RWPE1 (cell line): ENCODE measurements at regions not wholly inside any gene's neighbourhood (a gene's known extent, or its start where the extent isn't known, plus 50 kb on each side); places are given as distances from the start of the nearest gene placed in this dataset.

Experiments used
- CTCF ChIA-PET: fragments of 350-600 bp; sonication (Branson Sonifier 250); formaldehyde crosslinking; extraction: SDS; loops from one replicate; lab custom pipeline; 2021; lab: Yijun Ruan, JAX
- POLR2A ChIA-PET: fragments of 400-600 bp; formaldehyde crosslinking; extraction: SDS; loops from one replicate; lab custom pipeline; 2020; ENCODE audit warnings: antibody characterized with exemption; ENCODE audit not compliant: low non-redundant PET; lab: Yijun Ruan, JAX
- DNase-seq: peaks from one replicate; pipeline ENCODE4 v3.0.0; 2012; ENCODE audit warnings: low spot score
- H3K27ac ChIP-seq: fragments of 450-650 bp; 2 replicates; pipeline ENCODE4 v1.5.1; 2017
- CTCF ChIP-seq: fragments of 450-650 bp; conservative IDR thresholded peaks from 2 replicates; pipeline ENCODE4 v1.5.1; 2017; ENCODE audit warnings: low read depth, mild to moderate bottlenecking

DNA sequence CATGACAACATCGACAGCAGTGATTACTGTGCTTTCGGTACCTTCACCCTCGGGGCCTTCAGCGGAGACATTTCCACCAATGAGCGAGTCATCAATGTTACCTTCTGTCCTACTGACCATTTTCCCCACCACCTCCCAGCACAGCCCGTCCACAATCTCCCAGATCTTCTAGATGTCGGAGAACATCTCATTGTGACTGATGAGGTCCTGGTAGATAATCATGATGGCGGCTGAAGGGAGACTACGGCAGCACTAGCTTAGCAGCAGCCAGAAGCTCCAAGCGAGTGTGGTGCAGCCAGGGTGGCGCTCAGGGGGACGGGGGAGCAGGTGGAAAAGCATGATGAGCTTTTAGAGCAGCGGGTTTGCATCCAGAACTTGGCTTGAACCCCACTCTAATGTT, 379.0 kb downstream of the TLR4 start:
- no peak overlapping the region for H3K27ac ChIP-seq
- no peak for DNase-seq
- TF ChIP-seq CTCF: no peak
- POLR2A ChIA-PET: no interaction called here
- CTCF ChIA-PET: no interaction called here

DNA sequence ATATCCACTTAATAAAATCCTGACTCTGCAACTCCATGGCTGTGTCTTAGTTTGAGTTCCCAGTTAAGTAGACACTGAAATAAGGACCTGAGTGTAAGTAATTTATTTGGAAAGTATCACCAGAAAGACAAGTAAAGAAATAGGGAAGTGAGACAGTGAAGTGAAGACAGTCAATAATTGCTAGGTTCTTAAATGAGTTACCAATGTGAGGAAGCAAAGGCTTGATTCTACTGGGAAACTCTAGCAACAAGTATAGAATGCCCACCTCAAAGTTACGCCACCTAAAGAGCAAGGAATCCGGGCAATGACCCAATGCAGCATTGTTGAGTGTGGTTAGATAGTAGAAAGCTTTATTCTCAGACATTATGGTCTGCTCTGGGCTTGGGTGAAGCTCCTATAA, 383.9 kb downstream of the TLR4 start:
- CTCF ChIA-PET: no interaction called here
- no peak for TF ChIP-seq CTCF
- no peak for DNase-seq
- POLR2A ChIA-PET: no interaction called here
- no peak overlapping the region for H3K27ac ChIP-seq

DNA sequence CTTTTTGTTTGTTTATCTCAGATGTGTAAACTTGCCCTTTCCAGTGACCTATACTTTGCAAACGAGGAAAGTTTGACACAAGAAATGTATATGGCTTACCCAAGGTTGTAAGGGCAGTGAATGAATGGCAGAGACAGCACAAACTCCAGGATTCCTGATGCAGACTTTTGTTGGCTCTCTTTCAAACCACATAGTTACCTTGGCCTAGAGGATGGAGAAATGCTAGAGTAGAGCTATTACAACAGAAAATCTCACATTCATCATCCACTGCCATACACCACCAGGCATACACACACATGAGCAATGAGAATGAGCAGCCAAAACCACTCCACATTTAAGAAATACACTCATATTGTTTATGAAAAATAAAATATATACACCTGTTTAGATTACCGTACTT, 387.0 kb downstream of the TLR4 start:
- TF ChIP-seq CTCF: no peak
- ChIA-PET POLR2A (no interaction called here), CTCF (no interaction called here)
- no peak for DNase-seq
- H3K27ac ChIP-seq: no peak overlapping the region

DNA sequence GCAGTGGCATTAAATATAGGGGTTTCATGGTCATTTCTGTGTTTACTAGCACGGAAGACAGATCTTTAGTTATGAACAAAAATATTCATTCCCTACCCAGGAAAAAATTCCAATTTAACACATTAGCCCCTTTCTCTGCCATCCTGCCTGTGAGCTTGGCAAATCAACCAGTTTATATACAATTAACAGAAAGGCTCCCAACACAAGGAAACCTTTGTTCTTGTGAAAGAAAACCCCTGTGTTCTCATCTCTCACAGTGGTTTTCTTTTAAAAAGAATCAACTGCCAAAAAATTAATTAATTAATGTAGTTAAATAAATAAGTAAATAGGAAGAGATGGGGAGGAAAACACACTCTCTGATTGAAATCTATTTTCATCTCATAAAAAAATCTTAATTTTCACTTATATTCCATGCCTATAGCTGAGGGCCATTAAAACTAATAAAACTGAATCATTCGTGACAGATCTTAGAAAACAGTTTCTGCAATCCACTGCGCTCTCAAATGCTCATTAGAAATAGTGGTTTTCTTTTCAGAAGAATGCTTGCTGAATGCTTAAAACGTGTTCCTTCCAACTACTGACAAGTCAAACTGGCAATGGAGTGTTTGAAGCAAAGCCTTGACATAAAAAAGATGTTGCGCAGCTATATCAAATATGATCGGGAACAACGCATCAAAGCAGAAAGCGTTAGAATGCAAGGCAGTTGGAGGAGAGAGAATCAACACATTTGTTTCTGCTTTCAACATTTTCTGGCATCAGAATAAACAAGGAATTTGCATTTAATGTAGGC, 387.7 kb downstream of the TLR4 start:
- POLR2A ChIA-PET: interaction anchor here (0.5 kb wide), 1 partner anchor 58 kb away, joined by 5 read pairs; no protein-coding TSS in a partner anchor
- TF ChIP-seq CTCF: no peak
- no peak overlapping the region for H3K27ac ChIP-seq
- CTCF ChIA-PET: no interaction called here
- DNase-seq: no peak

GRCh38 chr9:118094387-118094786, 390.2 kb downstream of the TLR4 start:
- POLR2A ChIA-PET: no interaction called here
- CTCF ChIA-PET: no interaction called here
- no peak for DNase-seq

More at GRCh38 chr9:118094387-118094786, 390.2 kb downstream of the TLR4 start:
- no peak overlapping the region for H3K27ac ChIP-seq
- TF ChIP-seq CTCF: no peak
